22Rv1 (cell line): ENCODE measurements at regions not wholly inside any gene's neighbourhood (a gene's known extent, or its start where the extent isn't known, plus 50 kb on each side); places are given as distances from the start of the nearest gene placed in this dataset.

Source experiments
- H3K27ac ChIP-seq: fragments of 450-650 bp; 2 replicates; pipeline ENCODE4 v1.5.1; 2017
- CTCF ChIP-seq: fragments of 450-650 bp; IDR thresholded peaks from 2 replicates; pipeline ENCODE4 v1.5.1; 2017; ENCODE audit warnings: mild to moderate bottlenecking
- ZFX ChIP-seq: fragments of 450-650 bp; IDR thresholded peaks from 2 replicates; pipeline ENCODE4 v1.6.1; 2017; ENCODE audit warnings: antibody characterized with exemption, borderline replicate concordance

- no peak for TF ChIP-seq CTCF
- no peak for TF ChIP-seq ZFX
- no peak overlapping the region for H3K27ac ChIP-seq
Measured at GRCh38 chr3:78281381-78281780, 1241.5 kb downstream of the ROBO2 start.

GRCh38 chr3:78283994-78284393 lies 1244.1 kb downstream of the ROBO2 start:
- no peak overlapping the region for H3K27ac ChIP-seq
- no peak for TF ChIP-seq CTCF
- no peak for TF ChIP-seq ZFX

DNA sequence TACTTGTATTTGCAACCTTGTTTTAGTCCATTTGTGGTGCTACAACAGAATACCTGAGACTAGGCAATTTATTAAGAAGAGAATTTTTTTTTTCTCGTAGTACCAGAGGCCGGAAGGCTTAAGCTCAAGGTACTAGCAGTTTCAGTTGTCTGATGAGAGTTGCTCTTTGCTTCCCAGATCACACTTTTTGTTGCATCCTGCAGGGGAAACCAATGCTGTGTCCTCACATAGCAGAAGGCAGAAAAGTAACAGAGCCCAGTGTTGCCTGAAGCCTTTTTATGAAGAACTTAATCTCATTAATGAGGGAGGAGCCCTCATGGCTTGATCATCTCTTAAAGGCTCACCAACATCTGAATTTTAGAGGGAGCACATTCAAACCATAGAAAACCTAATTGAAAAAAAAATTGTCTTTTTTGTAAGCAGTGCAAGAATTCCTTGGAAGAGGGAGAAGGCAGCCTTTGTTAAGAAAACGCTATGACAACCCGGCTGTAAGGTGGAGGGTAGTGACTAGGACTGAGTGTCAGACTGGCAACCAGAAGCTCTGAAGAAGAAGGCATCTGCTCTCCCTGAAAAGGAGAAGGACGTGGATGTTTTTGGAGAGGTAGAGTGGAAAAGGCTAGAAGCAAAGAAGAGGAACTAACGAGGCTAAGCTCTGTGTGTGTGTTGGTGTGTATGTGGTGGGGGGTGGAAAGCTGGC lies 1245.3 kb downstream of the ROBO2 start:
- H3K27ac ChIP-seq: no peak overlapping the region
- TF ChIP-seq CTCF: no peak
- TF ChIP-seq ZFX: no peak

DNA sequence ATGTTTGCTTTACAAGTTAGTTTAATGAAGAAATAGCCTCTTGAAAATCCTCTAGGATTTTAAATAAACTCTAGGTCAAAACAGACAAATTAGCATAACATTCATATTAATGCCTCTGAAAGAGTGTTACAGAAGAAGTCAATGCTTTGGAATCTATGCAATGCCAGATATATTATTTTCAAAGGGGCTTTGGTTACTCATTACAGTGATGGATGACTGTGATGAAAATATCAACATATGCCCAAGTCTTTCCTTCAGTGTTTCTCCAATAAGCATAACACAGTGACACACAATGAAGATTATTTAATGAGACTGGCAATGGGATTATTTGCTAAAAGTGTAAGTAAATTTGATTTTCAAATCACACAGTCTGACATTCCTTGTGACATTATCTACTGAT lies 1247.2 kb downstream of the ROBO2 start:
- no peak for TF ChIP-seq ZFX
- TF ChIP-seq CTCF: no peak
- H3K27ac ChIP-seq: no peak overlapping the region

GRCh38 chr3:78293284-78293683 lies 1253.4 kb downstream of the ROBO2 start:
- TF ChIP-seq CTCF (no peak), ZFX (no peak)
- H3K27ac ChIP-seq: no peak overlapping the region

GRCh38 chr3:78304115-78304514 lies 1264.2 kb downstream of the ROBO2 start:
- no peak overlapping the region for H3K27ac ChIP-seq

More at GRCh38 chr3:78304115-78304514, 1264.2 kb downstream of the ROBO2 start:
- TF ChIP-seq ZFX: no peak
- no peak for TF ChIP-seq CTCF
